ENCODE measurements at regions not wholly inside any gene's neighbourhood (a gene's known extent, or its start where the extent isn't known, plus 50 kb on each side); places are given as distances from the start of the nearest gene placed in this dataset.

- no peak for TF ChIP-seq CTCF (IDR thresholded peaks at IDR 0.05)
- TF ChIP-seq POLR2AphosphoS5 (IDR thresholded peaks at IDR 0.05; ENCODE audit: insufficient read depth in 1 of 2, low read depth in 1 of 2), result no peak
Observed at GRCh38 chr20:41702647-41703046, 84.5 kb upstream of the CHD6 start.

All from vagina (tissue), 2 donors.